ENCODE measurements at regions not wholly inside any gene's neighbourhood (a gene's known extent, or its start where the extent isn't known, plus 50 kb on each side); places are given as distances from the start of the nearest gene placed in this dataset.

GRCh38 chr12:92558806-92559205, 144.0 kb upstream of the PLEKHG7 start:
- peaks cover 4% of the 10 kb centered on the region for H3K36me3 Mint-ChIP-seq
- H3K9me3 Mint-ChIP-seq (ENCODE audit: low read depth), result peaks cover 5% of the 10 kb centered on the region
- peaks cover 67% of the 10 kb centered on the region for H3K4me1 Mint-ChIP-seq (ENCODE audit: low read depth)
- H3K27me3 Mint-ChIP-seq, result no peaks in the 10 kb centered on the region
- peak overlapping the region; percentile 48 for H3K27ac Mint-ChIP-seq
- H3K4me3 Mint-ChIP-seq, result no peak overlapping the region

- H3K4me3 Mint-ChIP-seq, result no peak overlapping the region
- peak overlapping the region; percentile 48 for H3K27ac Mint-ChIP-seq
- H3K4me1 Mint-ChIP-seq (ENCODE audit: low read depth), result peaks cover 65% of the 10 kb centered on the region
- H3K36me3 Mint-ChIP-seq, result peaks cover 4% of the 10 kb centered on the region
- H3K9me3 Mint-ChIP-seq (ENCODE audit: low read depth), result peaks cover 5% of the 10 kb centered on the region
- H3K27me3 Mint-ChIP-seq, result no peaks in the 10 kb centered on the region
Observed at GRCh38 chr12:92558215-92558773, 144.5 kb upstream of the PLEKHG7 start.

- Mint-ChIP-seq H3K27ac (peak overlapping the region; percentile 85), H3K4me1 (ENCODE audit: low read depth) (peaks cover 63% of the 10 kb centered on the region)
Observed at GRCh38 chr12:92557422-92557724, 145.4 kb upstream of the PLEKHG7 start.

GRCh38 chr12:92556637-92557421, 146.0 kb upstream of the PLEKHG7 start:
- no peaks in the 10 kb centered on the region for H3K27me3 Mint-ChIP-seq
- H3K4me1 Mint-ChIP-seq (ENCODE audit: low read depth), result peaks cover 58% of the 10 kb centered on the region
- H3K27ac Mint-ChIP-seq, result peak overlapping the region; percentile 85
- H3K4me3 Mint-ChIP-seq, result peak overlapping the region; percentile 49
- H3K36me3 Mint-ChIP-seq, result peaks cover 4% of the 10 kb centered on the region
- peaks cover 5% of the 10 kb centered on the region for H3K9me3 Mint-ChIP-seq (ENCODE audit: low read depth)

More at GRCh38 chr12:92557422-92557724, 145.4 kb upstream of the PLEKHG7 start:
- Mint-ChIP-seq H3K36me3 (peaks cover 4% of the 10 kb centered on the region), H3K9me3 (ENCODE audit: low read depth) (peaks cover 5% of the 10 kb centered on the region), H3K4me3 (peak overlapping the region; percentile 49), H3K27me3 (no peaks in the 10 kb centered on the region)

GRCh38 chr12:92556141-92556540, 146.6 kb upstream of the PLEKHG7 start:
- peaks cover 4% of the 10 kb centered on the region for H3K36me3 Mint-ChIP-seq
- peak overlapping the region; percentile 85 for H3K27ac Mint-ChIP-seq
- peak overlapping the region; percentile 49 for H3K4me3 Mint-ChIP-seq
- H3K9me3 Mint-ChIP-seq (ENCODE audit: low read depth), result peaks cover 5% of the 10 kb centered on the region
- peaks cover 51% of the 10 kb centered on the region for H3K4me1 Mint-ChIP-seq (ENCODE audit: low read depth)
- H3K27me3 Mint-ChIP-seq, result no peaks in the 10 kb centered on the region

GRCh38 chr12:92554158-92555073, 148.4 kb upstream of the PLEKHG7 start:
- Mint-ChIP-seq H3K27me3 (no peaks in the 10 kb centered on the region), H3K4me1 (ENCODE audit: low read depth) (peaks cover 43% of the 10 kb centered on the region), H3K27ac (peak overlapping the region; percentile 51), H3K36me3 (peaks cover 2% of the 10 kb centered on the region), H3K9me3 (ENCODE audit: low read depth) (no peaks in the 10 kb centered on the region), H3K4me3 (no peak overlapping the region)

- peaks cover 3% of the 10 kb centered on the region for H3K9me3 Mint-ChIP-seq (ENCODE audit: low read depth)
- H3K27me3 Mint-ChIP-seq, result no peaks in the 10 kb centered on the region
- H3K4me1 Mint-ChIP-seq (ENCODE audit: low read depth), result peaks cover 38% of the 10 kb centered on the region
- no peak overlapping the region for H3K27ac Mint-ChIP-seq
- peaks cover 4% of the 10 kb centered on the region for H3K36me3 Mint-ChIP-seq
- H3K4me3 Mint-ChIP-seq, result no peak overlapping the region
Observed at GRCh38 chr12:92553389-92553788, 149.4 kb upstream of the PLEKHG7 start.

GRCh38 chr12:92552412-92553108, 150.2 kb upstream of the PLEKHG7 start:
- Mint-ChIP-seq H3K4me1 (ENCODE audit: low read depth) (peaks cover 33% of the 10 kb centered on the region), H3K27me3 (no peaks in the 10 kb centered on the region), H3K9me3 (ENCODE audit: low read depth) (peaks cover 3% of the 10 kb centered on the region), H3K36me3 (peaks cover 4% of the 10 kb centered on the region), H3K27ac (no peak overlapping the region), H3K4me3 (no peak overlapping the region)

GRCh38 chr12:92551853-92552397, 150.9 kb upstream of the PLEKHG7 start:
- no peak overlapping the region for H3K27ac Mint-ChIP-seq

GRCh38 chr12:92551210-92551609, 151.6 kb upstream of the PLEKHG7 start:
- Mint-ChIP-seq H3K36me3 (peaks cover 2% of the 10 kb centered on the region), H3K4me1 (ENCODE audit: low read depth) (peaks cover 20% of the 10 kb centered on the region), H3K27ac (no peak overlapping the region), H3K9me3 (ENCODE audit: low read depth) (peaks cover 3% of the 10 kb centered on the region), H3K27me3 (no peaks in the 10 kb centered on the region), H3K4me3 (no peak overlapping the region)

More at GRCh38 chr12:92551853-92552397, 150.9 kb upstream of the PLEKHG7 start:
- peaks cover 2% of the 10 kb centered on the region for H3K36me3 Mint-ChIP-seq
- peaks cover 3% of the 10 kb centered on the region for H3K9me3 Mint-ChIP-seq (ENCODE audit: low read depth)
- peaks cover 27% of the 10 kb centered on the region for H3K4me1 Mint-ChIP-seq (ENCODE audit: low read depth)
- H3K4me3 Mint-ChIP-seq, result no peak overlapping the region
- no peaks in the 10 kb centered on the region for H3K27me3 Mint-ChIP-seq

- no peaks in the 10 kb centered on the region for H3K27me3 Mint-ChIP-seq
- peaks cover 2% of the 10 kb centered on the region for H3K36me3 Mint-ChIP-seq
- peaks cover 14% of the 10 kb centered on the region for H3K4me1 Mint-ChIP-seq (ENCODE audit: low read depth)
- H3K27ac Mint-ChIP-seq, result no peak overlapping the region
- no peak overlapping the region for H3K4me3 Mint-ChIP-seq
- H3K9me3 Mint-ChIP-seq (ENCODE audit: low read depth), result peaks cover 3% of the 10 kb centered on the region
Observed at GRCh38 chr12:92550661-92551060, 152.1 kb upstream of the PLEKHG7 start.

- Mint-ChIP-seq H3K27me3 (no peaks in the 10 kb centered on the region), H3K9me3 (ENCODE audit: low read depth) (peaks cover 3% of the 10 kb centered on the region), H3K4me1 (ENCODE audit: low read depth) (peaks cover 13% of the 10 kb centered on the region), H3K36me3 (peaks cover 2% of the 10 kb centered on the region), H3K27ac (no peak overlapping the region), H3K4me3 (no peak overlapping the region)
Observed at GRCh38 chr12:92550254-92550653, 152.5 kb upstream of the PLEKHG7 start.

GRCh38 chr12:92549516-92549915, 153.3 kb upstream of the PLEKHG7 start:
- H3K27ac Mint-ChIP-seq, result no peak overlapping the region
- no peaks in the 10 kb centered on the region for H3K27me3 Mint-ChIP-seq

GRCh38 chr12:92547906-92548305, 154.9 kb upstream of the PLEKHG7 start:
- H3K36me3 Mint-ChIP-seq, result peaks cover 2% of the 10 kb centered on the region
- H3K27me3 Mint-ChIP-seq, result no peaks in the 10 kb centered on the region
- peaks cover 3% of the 10 kb centered on the region for H3K9me3 Mint-ChIP-seq (ENCODE audit: low read depth)
- H3K4me3 Mint-ChIP-seq, result no peak overlapping the region
- no peak overlapping the region for H3K27ac Mint-ChIP-seq
- peaks cover 2% of the 10 kb centered on the region for H3K4me1 Mint-ChIP-seq (ENCODE audit: low read depth)

More at GRCh38 chr12:92549516-92549915, 153.3 kb upstream of the PLEKHG7 start:
- Mint-ChIP-seq H3K9me3 (ENCODE audit: low read depth) (peaks cover 3% of the 10 kb centered on the region), H3K4me3 (no peak overlapping the region), H3K4me1 (ENCODE audit: low read depth) (peaks cover 6% of the 10 kb centered on the region), H3K36me3 (peaks cover 2% of the 10 kb centered on the region)
